ENCODE measurements at regions not wholly inside any gene's neighbourhood (a gene's known extent, or its start where the extent isn't known, plus 50 kb on each side); places are given as distances from the start of the nearest gene placed in this dataset.

DNA sequence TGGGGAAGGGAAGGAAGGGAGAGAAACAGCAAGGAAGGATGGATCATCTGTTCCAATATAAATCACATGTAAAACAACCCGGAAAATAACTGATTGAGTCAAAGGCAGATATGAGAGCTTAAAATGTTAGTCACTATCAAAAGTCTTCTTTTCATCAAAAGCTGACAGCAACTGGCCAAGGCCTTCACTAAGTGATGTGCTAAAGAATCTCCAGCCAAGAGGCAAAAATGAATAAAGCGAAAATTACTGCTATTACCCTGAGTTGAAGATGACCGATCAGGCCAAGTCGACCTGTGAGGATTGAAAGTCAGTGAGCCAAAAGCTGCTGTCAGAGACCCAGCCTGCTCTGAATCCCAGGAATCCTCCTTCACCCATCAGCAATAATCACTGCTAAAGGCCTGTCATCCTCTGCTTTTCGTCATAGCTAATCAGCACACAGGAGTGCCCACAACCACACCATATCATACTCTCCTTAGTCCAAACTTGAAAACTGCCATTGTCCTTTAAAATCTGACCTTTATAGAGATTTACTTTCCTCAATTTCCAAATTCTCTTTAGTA, 736.9 kb downstream of the TLE1 start:
- TF ChIP-seq, protein P1, sequence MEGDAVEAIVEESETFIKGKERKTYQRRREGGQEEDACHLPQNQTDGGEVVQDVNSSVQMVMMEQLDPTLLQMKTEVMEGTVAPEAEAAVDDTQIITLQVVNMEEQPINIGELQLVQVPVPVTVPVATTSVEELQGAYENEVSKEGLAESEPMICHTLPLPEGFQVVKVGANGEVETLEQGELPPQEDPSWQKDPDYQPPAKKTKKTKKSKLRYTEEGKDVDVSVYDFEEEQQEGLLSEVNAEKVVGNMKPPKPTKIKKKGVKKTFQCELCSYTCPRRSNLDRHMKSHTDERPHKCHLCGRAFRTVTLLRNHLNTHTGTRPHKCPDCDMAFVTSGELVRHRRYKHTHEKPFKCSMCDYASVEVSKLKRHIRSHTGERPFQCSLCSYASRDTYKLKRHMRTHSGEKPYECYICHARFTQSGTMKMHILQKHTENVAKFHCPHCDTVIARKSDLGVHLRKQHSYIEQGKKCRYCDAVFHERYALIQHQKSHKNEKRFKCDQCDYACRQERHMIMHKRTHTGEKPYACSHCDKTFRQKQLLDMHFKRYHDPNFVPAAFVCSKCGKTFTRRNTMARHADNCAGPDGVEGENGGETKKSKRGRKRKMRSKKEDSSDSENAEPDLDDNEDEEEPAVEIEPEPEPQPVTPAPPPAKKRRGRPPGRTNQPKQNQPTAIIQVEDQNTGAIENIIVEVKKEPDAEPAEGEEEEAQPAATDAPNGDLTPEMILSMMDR (IDR thresholded peaks at IDR 0.05), result no peak
- no peak for TF ChIP-seq EP300 (IDR thresholded peaks at IDR 0.05)
- TF ChIP-seq POLR2A (IDR thresholded peaks at IDR 0.05), result no peak
